ENCODE measurements at regions not wholly inside any gene's neighbourhood (a gene's known extent, or its start where the extent isn't known, plus 50 kb on each side); places are given as distances from the start of the nearest gene placed in this dataset.

DNA sequence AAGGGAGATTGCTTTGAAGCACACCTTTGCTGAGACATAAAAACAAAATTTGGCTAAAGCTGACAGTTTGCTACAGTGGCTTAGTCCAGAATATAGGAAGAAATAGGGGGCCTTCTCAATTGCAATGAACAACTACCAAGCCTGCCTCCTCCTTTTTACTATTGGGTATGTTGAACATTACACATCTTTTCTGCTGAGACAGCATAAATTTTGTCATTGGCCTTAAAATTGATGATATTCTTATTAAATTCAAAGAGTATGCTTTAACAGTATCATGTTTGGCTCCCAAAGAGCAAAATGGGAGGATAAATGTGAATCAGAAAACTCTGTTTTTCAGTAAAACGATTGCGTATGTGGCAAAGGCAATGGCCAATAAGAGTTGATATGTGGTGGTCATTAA is 721.9 kb upstream of the IGFBP7 start:
- Histone ChIP-seq H3K27me3 (ENCODE audit: control insufficient read depth, insufficient read depth, low read length) (no peaks in the 10 kb centered on the region), H3K9ac (ENCODE audit: low read length) (no peak overlapping the region), H3K36me3 (ENCODE audit: control insufficient read depth, insufficient read depth, low read length) (no peaks in the 10 kb centered on the region), H3K4me1 (ENCODE audit: control insufficient read depth, insufficient read depth, low read length) (no peaks in the 10 kb centered on the region), H3K4me3 (ENCODE audit: low read depth, low read length) (no peak overlapping the region), H3K27ac (ENCODE audit: low read depth, low read length) (no peak overlapping the region), H3K9me3 (ENCODE audit: control insufficient read depth, insufficient read depth, low read depth, low read length) (no peaks in the 10 kb centered on the region)

DNA sequence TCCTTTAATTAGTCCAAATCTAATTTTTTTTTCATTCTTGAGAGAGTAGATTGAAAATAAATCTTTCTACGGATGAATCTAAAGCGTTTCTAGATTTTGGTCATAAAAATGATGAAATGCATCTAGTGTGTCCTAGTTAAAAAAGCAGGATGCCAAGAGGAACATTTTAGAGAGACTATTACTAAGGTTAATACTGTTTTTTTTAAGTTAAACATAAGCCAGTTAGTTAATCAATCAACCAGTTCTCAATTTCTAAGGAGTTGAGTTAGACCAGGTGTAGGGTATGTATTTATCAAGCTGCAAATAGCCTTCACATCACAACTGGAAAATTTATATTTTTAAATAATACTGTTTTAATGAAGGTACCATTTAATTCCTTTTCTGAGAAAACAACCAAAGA is 679.5 kb upstream of the IGFBP7 start:
- Histone ChIP-seq H3K27ac (ENCODE audit: low read depth, low read length) (no peak overlapping the region), H3K36me3 (ENCODE audit: control insufficient read depth, insufficient read depth, low read length) (no peaks in the 10 kb centered on the region), H3K4me3 (ENCODE audit: low read depth, low read length) (no peak overlapping the region), H3K9ac (ENCODE audit: low read length) (no peak overlapping the region), H3K4me1 (ENCODE audit: control insufficient read depth, insufficient read depth, low read length) (no peaks in the 10 kb centered on the region), H3K27me3 (ENCODE audit: control insufficient read depth, insufficient read depth, low read length) (no peaks in the 10 kb centered on the region), H3K9me3 (ENCODE audit: control insufficient read depth, insufficient read depth, low read depth, low read length) (no peaks in the 10 kb centered on the region)

DNA sequence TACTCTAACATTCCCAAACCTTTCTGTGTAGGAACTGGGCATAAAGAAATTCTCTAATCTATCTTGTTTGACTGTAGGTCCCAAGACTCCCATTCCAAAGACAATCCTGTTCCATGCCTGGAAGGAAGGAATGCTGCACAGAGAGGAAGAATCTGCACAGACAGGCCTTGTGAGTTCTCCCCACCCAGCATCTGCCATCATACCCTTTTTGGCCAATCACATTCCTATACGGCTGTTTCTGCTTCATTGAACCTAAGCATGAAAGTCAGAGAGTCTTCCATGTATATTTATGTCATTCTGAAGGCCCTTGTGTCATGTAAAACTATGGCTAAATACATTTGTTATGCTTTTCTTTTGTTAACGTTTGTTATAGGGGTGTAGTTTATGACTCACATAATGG is 667.7 kb upstream of the IGFBP7 start:
- H3K4me3 ChIP-seq (ENCODE audit: low read depth, low read length), result no peak overlapping the region
- H3K4me1 ChIP-seq (ENCODE audit: control insufficient read depth, insufficient read depth, low read length), result peaks cover 8% of the 10 kb centered on the region; the same call in 1 of the 2 replicates
- H3K9ac ChIP-seq (ENCODE audit: low read length), result no peak overlapping the region
- no peaks in the 10 kb centered on the region; the same call in 1 of the 2 replicates for H3K9me3 ChIP-seq (ENCODE audit: control insufficient read depth, insufficient read depth, low read depth, low read length)
- no peaks in the 10 kb centered on the region for H3K27me3 ChIP-seq (ENCODE audit: control insufficient read depth, insufficient read depth, low read length)
- H3K27ac ChIP-seq (ENCODE audit: low read depth, low read length), result no peak overlapping the region
- H3K36me3 ChIP-seq (ENCODE audit: control insufficient read depth, insufficient read depth, low read length), result no peaks in the 10 kb centered on the region

DNA sequence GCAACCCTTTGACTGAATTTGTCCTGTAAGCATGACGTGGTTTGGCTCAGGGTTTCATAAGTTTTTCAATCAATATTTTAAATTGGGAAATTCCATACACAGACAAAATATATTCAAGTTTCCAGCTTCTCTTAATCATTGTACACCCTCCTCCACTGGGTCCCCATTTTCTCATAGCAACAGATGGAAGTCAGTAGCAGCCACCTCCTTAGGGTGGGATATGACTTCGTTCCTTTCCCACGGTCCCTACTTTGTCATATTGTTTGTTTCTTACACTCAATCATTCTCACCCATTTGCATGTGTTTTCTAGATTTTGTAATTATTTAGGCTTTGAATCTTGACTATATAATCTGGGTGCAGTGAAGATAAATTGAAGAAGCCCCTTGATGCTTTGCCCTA is 664.5 kb upstream of the IGFBP7 start:
- Histone ChIP-seq H3K27me3 (ENCODE audit: control insufficient read depth, insufficient read depth, low read length) (no peaks in the 10 kb centered on the region), H3K4me3 (ENCODE audit: low read depth, low read length) (no peak overlapping the region), H3K27ac (ENCODE audit: low read depth, low read length) (no peak overlapping the region), H3K4me1 (ENCODE audit: control insufficient read depth, insufficient read depth, low read length) (peaks cover 8% of the 10 kb centered on the region; the same call in 1 of the 2 replicates), H3K9me3 (ENCODE audit: control insufficient read depth, insufficient read depth, low read depth, low read length) (no peaks in the 10 kb centered on the region), H3K9ac (ENCODE audit: low read length) (no peak overlapping the region), H3K36me3 (ENCODE audit: control insufficient read depth, insufficient read depth, low read length) (no peaks in the 10 kb centered on the region)

DNA sequence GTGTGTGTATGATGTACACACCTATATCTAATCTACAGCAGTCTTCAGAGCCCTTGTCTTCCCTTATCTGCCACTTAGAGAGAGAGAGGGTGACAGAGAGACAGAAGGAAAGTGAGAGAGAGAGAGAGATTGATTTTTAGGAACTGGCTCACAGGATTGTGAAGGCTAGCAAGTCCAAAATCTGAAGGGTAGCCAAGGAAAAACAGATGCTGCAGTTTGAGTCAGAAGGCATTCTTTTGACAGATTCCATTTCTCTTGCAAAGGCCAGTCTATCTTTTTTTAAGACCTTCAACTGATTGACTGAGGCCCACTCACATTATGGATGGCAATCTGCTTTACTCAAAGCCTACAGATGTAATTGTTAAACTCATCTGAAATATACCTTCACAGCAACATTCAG is 664.0 kb upstream of the IGFBP7 start:
- H3K27me3 ChIP-seq (ENCODE audit: control insufficient read depth, insufficient read depth, low read length), result no peaks in the 10 kb centered on the region
- H3K4me3 ChIP-seq (ENCODE audit: low read depth, low read length), result no peak overlapping the region
- H3K9me3 ChIP-seq (ENCODE audit: control insufficient read depth, insufficient read depth, low read depth, low read length), result no peaks in the 10 kb centered on the region
- no peak overlapping the region for H3K27ac ChIP-seq (ENCODE audit: low read depth, low read length)
- no peak overlapping the region for H3K9ac ChIP-seq (ENCODE audit: low read length)
- peaks cover 8% of the 10 kb centered on the region; the same call in 1 of the 2 replicates for H3K4me1 ChIP-seq (ENCODE audit: control insufficient read depth, insufficient read depth, low read length)
- no peaks in the 10 kb centered on the region for H3K36me3 ChIP-seq (ENCODE audit: control insufficient read depth, insufficient read depth, low read length)

DNA sequence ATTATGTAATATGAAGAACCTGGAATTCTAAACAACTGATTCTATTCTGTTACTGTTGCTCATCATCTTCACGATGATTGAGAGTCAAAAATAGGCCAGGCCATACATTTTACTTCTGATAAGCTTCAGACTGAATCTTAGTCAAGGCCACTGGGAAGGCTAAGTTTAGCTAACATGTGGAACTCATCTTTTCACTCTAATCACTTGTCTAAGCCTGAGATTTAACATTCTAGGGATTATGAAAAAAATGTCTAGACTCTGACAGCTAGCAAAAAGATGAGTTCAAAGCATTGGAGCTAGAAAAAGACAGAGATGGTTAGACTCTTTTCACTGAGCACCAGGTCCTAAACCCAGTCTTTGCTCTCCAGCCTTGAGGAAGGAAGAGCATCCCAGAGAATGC is 656.2 kb upstream of the IGFBP7 start:
- Histone ChIP-seq H3K36me3 (ENCODE audit: control insufficient read depth, insufficient read depth, low read length) (no peaks in the 10 kb centered on the region), H3K9ac (ENCODE audit: low read length) (no peak overlapping the region), H3K4me3 (ENCODE audit: low read depth, low read length) (no peak overlapping the region), H3K9me3 (ENCODE audit: control insufficient read depth, insufficient read depth, low read depth, low read length) (no peaks in the 10 kb centered on the region), H3K27me3 (ENCODE audit: control insufficient read depth, insufficient read depth, low read length) (no peaks in the 10 kb centered on the region), H3K4me1 (ENCODE audit: control insufficient read depth, insufficient read depth, low read length) (no peaks in the 10 kb centered on the region; the same call in 1 of the 2 replicates), H3K27ac (ENCODE audit: low read depth, low read length) (no peak overlapping the region)

DNA sequence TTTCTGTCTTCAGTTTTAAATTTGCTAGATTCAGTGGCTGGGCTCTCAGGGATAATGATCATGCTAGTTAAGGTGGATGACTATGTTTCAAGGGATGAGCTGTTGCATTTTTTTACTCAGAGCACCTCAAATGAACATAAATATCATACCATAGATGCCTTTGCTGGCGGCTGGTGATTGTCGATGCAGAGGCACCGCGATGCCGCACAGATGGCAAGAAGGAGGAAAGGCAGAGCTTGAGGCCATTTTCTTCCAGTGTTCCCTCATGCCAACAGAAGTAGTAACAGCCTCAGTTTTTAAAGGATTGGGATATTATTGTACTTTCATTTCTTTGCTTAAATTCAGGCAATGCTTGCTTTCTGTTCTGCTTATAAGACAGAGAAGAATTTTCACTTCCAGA is 654.7 kb upstream of the IGFBP7 start:
- Histone ChIP-seq H3K36me3 (ENCODE audit: control insufficient read depth, insufficient read depth, low read length) (no peaks in the 10 kb centered on the region), H3K27ac (ENCODE audit: low read depth, low read length) (no peak overlapping the region), H3K9me3 (ENCODE audit: control insufficient read depth, insufficient read depth, low read depth, low read length) (no peaks in the 10 kb centered on the region), H3K9ac (ENCODE audit: low read length) (no peak overlapping the region), H3K27me3 (ENCODE audit: control insufficient read depth, insufficient read depth, low read length) (no peaks in the 10 kb centered on the region), H3K4me1 (ENCODE audit: control insufficient read depth, insufficient read depth, low read length) (no peaks in the 10 kb centered on the region; the same call in 1 of the 2 replicates), H3K4me3 (ENCODE audit: low read depth, low read length) (no peak overlapping the region)

DNA sequence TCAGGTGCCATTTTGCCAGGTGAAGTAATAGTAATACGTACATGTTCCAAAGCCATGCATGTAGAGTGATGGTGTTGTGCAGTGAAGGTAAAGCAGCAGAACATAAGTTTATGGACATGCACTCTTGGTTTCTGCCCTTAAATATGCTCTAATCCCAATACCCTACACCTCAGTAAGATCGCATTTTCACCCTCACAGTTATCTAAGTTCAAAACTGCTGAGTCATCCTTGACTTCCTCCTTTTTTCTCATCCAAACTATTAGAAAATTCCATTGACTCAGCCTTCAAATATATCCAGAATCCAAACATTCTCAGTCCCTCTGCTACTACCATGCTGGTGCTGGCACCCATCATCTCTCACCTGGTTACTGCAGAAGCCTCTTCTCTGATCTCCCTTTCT is 652.9 kb upstream of the IGFBP7 start:
- Histone ChIP-seq H3K4me1 (ENCODE audit: control insufficient read depth, insufficient read depth, low read length) (no peaks in the 10 kb centered on the region; the same call in 1 of the 2 replicates), H3K27me3 (ENCODE audit: control insufficient read depth, insufficient read depth, low read length) (no peaks in the 10 kb centered on the region), H3K9ac (ENCODE audit: low read length) (no peak overlapping the region), H3K36me3 (ENCODE audit: control insufficient read depth, insufficient read depth, low read length) (no peaks in the 10 kb centered on the region), H3K27ac (ENCODE audit: low read depth, low read length) (no peak overlapping the region), H3K4me3 (ENCODE audit: low read depth, low read length) (no peak overlapping the region), H3K9me3 (ENCODE audit: control insufficient read depth, insufficient read depth, low read depth, low read length) (no peaks in the 10 kb centered on the region)

DNA sequence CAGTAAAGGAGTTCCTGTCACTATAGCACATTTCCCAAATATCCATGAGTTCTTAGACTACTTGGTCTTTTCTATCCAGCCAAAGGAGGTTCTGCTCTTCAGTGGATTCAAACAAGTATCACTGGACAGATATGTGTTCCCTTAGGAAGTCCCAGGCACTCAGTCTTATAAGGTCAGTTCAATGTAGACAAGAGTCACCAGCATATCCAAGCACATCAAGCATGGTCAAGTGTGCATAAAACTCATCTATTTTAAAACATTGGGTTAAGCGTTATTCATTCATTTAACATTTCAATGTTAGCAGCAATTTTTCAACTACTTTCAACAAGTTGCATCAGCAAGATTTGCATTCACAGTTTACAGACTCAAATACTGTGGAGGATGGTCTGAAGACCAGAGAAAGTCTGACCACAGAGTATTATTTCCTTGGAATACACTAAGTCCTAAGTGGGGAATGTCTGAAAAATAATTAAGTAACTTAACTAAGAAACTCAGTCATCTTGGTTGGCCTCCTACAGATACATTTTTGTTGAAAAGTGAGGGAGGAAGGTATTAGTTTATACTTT is 630.5 kb upstream of the IGFBP7 start:
- H3K9me3 ChIP-seq (ENCODE audit: control insufficient read depth, insufficient read depth, low read depth, low read length), result no peaks in the 10 kb centered on the region

DNA sequence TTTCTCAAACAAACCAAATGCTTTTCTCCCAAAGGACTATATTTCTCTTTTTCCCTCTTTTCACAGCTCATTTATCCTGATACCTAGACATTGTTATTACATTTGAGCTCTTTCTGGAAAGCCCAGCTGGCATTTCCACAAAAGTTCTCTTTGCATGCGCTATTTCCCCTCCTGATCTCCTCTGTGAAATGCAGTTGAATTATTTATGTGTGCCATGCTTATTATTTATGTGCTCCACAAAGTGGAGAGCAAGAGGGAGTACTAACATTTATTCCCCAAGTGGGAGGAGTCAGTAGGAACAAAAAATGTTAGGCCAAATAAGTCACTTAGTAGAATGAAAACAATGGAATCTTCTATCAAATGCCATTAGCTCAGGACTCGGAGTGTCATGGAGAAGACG is 626.6 kb upstream of the IGFBP7 start:
- no peaks in the 10 kb centered on the region for H3K9me3 ChIP-seq (ENCODE audit: control insufficient read depth, insufficient read depth, low read depth, low read length)
- peaks cover 7% of the 10 kb centered on the region; the same call in 1 of the 2 replicates for H3K4me1 ChIP-seq (ENCODE audit: control insufficient read depth, insufficient read depth, low read length)
- no peak overlapping the region for H3K4me3 ChIP-seq (ENCODE audit: low read depth, low read length)
- no peak overlapping the region for H3K9ac ChIP-seq (ENCODE audit: low read length)
- no peaks in the 10 kb centered on the region for H3K36me3 ChIP-seq (ENCODE audit: control insufficient read depth, insufficient read depth, low read length)
- H3K27me3 ChIP-seq (ENCODE audit: control insufficient read depth, insufficient read depth, low read length), result no peaks in the 10 kb centered on the region
- H3K27ac ChIP-seq (ENCODE audit: low read depth, low read length), result no peak overlapping the region

More for the DNA sequence above, 630.5 kb upstream of the IGFBP7 start:
- H3K27me3 ChIP-seq (ENCODE audit: control insufficient read depth, insufficient read depth, low read length), result no peaks in the 10 kb centered on the region
- no peak overlapping the region for H3K9ac ChIP-seq (ENCODE audit: low read length)
- no peak overlapping the region for H3K27ac ChIP-seq (ENCODE audit: low read depth, low read length)
- H3K4me3 ChIP-seq (ENCODE audit: low read depth, low read length), result no peak overlapping the region
- H3K36me3 ChIP-seq (ENCODE audit: control insufficient read depth, insufficient read depth, low read length), result no peaks in the 10 kb centered on the region
- no peaks in the 10 kb centered on the region for H3K4me1 ChIP-seq (ENCODE audit: control insufficient read depth, insufficient read depth, low read length)

DNA sequence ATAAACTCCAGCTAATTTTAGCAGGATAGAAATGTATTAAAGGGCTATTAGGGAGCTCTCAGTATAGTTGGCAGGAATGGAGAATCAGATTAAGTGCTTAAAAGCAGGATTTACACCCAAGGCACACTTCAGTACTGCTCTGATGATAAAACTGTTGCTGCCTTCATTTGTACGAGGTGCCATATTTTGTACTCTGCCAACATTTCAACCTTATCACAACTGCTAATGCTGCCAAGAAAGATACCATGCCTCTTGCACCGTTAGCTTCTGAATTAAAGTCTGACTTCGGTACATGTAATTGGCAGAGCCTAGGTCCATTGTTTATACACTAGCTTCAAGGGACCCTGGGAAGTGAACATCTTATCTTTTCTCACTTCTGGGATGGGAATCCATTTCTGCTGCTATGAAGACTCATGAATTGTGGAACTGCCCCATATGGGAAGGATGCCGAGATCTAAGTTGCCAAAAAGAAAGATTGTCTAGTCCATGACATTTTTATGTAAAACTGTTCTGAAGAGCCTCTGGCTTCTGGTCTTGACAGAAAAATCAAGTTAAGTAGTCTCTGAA is 624.0 kb upstream of the IGFBP7 start:
- Histone ChIP-seq H3K9ac (ENCODE audit: low read length) (no peak overlapping the region), H3K36me3 (ENCODE audit: control insufficient read depth, insufficient read depth, low read length) (no peaks in the 10 kb centered on the region), H3K27ac (ENCODE audit: low read depth, low read length) (no peak overlapping the region), H3K27me3 (ENCODE audit: control insufficient read depth, insufficient read depth, low read length) (no peaks in the 10 kb centered on the region), H3K9me3 (ENCODE audit: control insufficient read depth, insufficient read depth, low read depth, low read length) (peaks cover 2% of the 10 kb centered on the region; the same call in 1 of the 2 replicates), H3K4me1 (ENCODE audit: control insufficient read depth, insufficient read depth, low read length) (peaks cover 7% of the 10 kb centered on the region; the same call in 1 of the 2 replicates), H3K4me3 (ENCODE audit: low read depth, low read length) (no peak overlapping the region)
